GM11168 (cell line): ENCODE measurements at regions not wholly inside any gene's neighbourhood (a gene's known extent, or its start where the extent isn't known, plus 50 kb on each side); places are given as distances from the start of the nearest gene placed in this dataset.

Experiments used
- in situ Hi-C: fragments of 300-500 bp; cut with MboI; formaldehyde crosslinking; loops from one replicate; pipeline ENCODE4 v1.12.0; 2022; ENCODE audit warnings: low sequenced_read_pairs; ENCODE audit not compliant: unreplicated experiment

DNA sequence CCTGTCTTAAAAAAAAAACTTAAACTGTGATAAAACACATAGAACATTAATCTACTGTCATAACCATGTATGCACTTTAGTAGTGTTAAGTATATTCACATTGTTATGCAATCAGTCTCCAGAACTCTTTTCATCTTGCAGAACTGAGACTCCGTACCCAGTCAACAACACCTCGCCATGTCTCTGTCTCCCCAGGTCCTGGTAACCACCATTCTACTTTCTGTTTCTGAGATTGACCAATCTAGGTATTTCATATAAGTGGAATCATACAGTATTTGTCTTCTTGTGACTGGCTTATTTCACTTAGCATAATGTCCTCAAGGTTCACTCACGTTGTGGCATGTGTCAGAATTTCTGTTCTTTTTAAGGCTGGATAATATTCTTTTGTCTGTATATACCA lies 290.8 kb upstream of the CXCR4 start:
- in situ Hi-C loops: no loop called here

- in situ Hi-C loops: no loop called here
Observed at GRCh38 chr2:136407952-136408318, 290.0 kb upstream of the CXCR4 start.

DNA sequence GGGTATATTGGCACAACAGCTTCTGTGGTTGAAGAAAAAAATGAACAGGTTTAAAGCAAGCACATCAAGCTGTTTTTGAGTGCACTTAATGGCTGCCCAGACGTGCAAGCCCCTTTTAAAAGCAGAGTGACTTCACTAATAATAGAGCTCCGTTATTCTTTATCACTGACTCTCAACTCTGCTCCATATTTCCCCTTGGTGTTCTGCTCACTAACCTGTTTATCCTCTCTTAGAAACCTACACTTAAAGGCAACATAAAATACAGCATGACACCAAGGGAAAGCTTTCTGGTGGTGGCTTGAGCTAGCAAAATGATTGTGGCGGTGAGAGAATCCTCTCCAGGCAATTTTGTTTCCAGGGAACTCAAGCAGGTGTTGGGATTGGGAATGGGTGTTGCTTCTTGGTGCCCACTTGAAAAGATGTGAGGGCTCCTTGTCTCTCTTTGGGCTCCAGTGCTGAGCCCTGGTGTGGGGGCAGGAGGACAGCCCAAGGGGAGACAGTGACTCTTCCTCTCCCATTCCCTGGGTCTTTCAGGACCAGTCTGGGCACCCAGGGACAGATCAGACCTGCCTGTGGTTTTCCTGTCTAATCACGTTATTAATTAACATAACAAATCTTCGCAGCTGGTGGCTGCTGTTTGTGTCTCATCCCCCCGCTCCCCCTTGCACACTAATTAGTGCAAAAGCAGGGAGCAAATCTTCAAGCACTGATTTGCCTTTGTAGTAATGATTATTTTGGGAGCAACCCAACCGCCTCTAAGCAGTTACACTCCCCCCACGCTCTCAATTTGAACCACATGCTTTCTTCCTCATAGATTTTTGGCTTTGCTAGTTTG lies 289.4 kb upstream of the CXCR4 start:
- in situ Hi-C loops: no loop called here

DNA sequence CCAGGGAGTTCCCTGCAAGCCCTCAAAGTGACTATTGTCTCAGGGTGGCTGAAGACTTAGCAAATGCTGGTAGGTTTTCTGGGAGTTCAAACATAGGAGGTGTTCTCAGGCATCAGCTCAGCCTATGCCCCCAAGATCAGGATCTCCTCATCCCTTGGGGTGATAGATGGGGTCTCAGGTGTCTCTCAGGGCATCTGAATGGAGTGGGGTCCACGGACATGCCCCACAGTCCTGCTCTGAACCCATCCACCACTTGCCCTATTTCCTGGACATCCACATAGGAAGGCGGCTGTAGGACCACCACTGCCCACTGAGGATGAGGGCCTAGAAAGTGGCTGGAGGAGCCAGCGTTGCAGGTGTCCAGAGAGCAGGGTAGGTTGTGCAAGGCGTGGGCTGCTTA lies 287.0 kb upstream of the CXCR4 start:
- in situ Hi-C loops: no loop called here

- in situ Hi-C loops: no loop called here
Observed at GRCh38 chr2:136404176-136404575, 286.2 kb upstream of the CXCR4 start.

DNA sequence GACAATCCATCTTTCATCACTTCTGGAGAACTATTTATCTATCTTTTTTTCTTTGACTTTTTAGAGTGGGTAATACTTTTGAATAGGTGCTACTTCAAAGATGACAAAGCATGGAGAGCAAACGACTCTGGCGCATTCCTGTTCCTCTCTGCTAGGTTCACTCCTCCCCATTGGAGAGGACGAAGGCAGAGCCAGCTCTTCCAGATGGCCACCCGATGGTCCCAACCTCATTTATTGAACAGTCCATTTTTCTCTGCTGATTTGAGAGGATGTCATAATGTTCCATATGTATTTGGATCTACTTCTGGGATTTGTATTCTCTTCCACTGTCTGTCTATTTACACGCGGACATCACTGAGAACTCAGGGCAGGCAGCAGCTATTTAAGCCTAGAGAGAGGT lies 284.3 kb upstream of the CXCR4 start:
- in situ Hi-C loops: no loop called here

DNA sequence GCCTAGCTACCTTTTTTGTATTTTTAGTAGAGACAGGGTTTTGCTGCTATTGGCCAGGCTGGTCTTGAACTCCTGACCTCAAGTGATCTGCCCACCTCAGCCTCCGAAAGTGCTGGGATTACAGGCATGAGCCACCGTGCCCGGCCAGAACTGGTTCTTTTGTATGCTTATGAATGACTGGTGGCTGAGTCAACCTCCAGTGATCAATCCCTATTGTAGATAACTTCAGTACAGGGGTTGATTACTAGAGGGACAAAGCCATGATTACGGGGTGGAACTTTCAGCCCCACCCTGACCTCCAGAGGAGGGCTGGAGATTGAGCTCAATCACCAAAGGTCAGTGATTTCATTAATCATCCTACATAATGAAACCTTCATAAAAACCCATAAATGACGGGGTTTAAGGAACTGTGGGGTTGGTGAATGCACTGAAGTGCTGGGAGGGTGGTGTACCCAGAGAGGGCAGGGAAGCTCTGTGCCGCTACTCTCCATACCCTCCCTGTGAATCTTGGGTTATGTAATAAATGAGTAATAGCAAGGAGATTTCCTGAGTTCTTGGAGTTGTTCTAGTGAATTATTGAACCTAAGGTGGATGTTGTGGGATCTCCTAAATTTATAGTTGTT lies 281.8 kb upstream of the CXCR4 start:
- in situ Hi-C loops: no loop called here

GRCh38 chr2:136395582-136395981 lies 277.6 kb upstream of the CXCR4 start:
- in situ Hi-C loops: no loop called here

DNA sequence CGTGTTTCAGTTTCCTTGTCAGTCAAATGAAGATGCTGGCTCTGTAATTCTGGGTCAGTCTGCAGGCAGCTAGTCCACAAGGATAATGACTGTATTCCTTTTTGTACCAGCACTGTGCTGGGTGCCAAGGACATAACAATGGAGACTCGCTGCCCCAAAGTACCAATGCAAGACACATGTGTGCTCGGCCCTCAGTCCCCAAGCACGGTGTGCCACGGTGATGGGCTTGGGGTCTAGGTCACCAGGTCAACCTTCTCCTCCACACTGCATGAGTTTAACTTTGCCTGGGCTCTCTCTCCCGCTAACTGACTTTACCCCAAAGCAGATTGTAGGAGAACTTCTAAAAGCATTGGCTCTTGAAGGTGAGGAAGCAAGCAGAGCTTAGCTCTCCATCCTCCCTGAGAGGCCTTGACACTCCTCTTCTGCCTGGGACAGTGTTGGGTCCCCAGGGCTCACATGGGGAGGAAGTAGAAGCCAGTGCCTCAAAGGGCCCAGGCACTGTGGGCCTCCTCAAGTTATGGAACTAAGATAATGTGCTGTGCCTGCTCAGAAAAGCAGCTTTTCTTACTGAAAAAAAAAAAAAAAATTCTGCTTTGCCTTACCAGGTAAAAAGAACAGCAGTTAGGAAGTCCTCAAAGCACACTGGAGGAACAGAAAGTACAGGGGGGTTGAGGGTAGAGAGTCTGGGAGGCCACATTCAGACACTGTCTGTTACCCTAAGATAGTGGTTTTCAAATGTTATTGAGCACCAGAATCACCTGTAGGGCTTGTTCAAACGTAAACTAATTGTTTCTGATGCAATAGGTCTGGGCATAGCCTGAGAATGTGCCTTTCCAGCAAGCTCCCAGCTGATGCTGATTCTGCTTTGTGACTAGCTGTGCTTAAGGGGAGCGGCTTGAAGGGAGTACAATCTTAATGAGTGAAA lies 276.4 kb upstream of the CXCR4 start:
- in situ Hi-C loops: no loop called here

DNA sequence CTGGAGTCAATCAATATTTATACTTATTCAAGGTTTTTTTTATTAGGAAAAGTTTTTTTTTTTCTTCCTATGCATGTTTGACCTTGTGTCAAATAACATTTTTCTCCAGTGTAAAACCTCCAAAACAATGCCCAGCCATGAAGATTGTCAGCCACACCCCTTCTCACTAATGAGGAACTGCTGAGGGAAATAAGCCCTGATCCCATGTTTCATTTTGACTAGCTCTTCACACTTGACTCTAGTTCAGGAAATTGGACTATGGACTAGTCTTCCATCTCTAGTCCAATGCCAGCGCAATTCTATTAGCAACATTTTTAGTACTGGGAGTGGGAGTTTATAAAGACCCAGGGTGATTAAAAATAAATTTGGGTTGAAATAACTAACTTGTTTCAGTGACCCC lies 275.6 kb upstream of the CXCR4 start:
- in situ Hi-C loops: no loop called here

DNA sequence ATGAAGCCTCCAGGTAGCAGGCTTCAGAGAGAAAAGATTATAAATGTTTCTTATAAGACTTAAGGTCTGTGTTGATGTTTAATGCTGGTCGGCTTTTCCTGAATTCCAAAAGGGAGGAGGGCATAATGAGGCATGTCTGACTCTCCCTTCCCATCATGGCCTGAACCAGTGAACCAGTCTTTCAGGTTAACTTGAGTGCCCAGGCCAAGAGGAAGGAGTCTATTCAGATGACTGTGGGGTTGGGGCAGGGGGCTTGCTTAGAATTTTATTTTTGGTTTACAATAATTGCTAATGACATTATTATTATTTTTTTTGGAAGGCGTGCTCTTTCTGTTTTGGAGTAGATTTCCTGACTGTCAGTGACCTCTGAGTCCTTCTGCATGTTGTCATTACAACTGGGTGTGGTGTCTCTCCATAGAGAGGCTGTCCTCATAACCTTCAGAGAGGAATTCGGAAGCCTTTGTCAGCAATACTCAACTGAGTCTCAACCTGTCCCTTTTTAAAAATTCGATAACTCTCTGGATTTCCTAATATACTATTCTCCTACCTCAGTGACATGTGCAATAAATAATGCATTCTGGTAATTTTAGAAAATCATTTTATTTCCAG lies 275.1 kb upstream of the CXCR4 start:
- in situ Hi-C loops: no loop called here

- in situ Hi-C loops: loop anchor here (10.0 kb wide), 1 partner anchor 265 kb away; no protein-coding TSS in a partner anchor
Observed at GRCh38 chr2:136389809-136390208, 271.9 kb upstream of the CXCR4 start.

DNA sequence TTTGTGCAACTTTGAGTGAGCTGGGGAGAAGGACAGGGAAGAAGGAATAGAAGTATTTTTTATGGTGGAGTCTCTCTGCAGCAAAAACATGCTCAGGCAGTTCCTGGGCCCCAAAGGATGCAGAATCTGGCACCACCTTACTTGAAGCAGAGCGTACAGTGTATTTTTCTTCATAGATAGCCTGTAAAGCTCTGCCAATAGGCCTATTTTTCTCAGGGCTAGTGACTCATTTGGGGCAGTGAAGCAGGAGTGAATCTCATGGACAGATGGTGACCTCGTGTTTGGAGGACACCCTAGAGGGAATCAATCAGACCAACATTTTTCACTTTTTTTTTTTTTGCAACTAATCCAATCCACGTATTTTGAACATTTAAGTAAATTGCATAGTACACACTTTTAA lies 268.1 kb upstream of the CXCR4 start:
- in situ Hi-C loops: loop anchor here (10.0 kb wide), 1 partner anchor 261 kb away; no protein-coding TSS in a partner anchor

DNA sequence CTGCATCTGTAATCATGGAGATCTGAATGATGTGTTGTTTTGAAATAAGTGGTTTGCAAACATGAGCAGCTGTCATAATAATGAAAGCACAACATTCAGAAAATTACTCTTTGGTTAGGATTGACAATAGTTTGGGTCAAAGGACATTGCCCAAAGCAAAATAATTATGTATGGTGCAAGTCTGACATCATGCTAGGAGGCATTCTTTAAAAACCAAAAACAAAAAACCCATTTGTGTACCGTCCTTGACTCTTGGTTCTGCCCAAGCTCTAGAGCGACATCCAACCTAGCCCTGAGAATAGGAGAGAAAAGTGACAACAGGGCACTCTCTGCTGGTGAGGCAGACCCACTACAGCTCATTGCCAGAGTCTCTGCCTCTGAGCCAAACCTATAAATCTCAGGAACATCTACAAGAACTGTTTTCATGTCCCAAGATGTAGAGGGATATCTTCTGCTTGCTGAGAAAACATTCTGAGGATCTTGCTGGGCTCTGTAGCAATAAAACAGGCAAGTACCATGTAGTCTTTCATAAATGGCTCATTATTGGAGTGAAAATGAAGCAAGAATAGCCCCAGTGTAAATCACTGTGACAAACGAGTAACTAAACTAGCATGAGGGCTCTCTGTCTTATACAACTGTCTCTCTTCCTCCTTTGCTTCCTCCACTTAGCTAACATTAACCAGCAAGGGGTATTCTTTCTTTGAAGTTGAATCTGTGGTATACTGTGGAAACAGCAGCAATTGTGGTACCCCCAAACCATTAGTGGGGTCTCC lies 266.8 kb upstream of the CXCR4 start:
- in situ Hi-C loops: loop anchor here (5.0 to 10.0 kb wide), 2 partner anchors 260 to 467 kb away; no protein-coding TSS in a partner anchor

GRCh38 chr2:136383167-136383566 lies 265.2 kb upstream of the CXCR4 start:
- in situ Hi-C loops: loop anchor here (5.0 to 10.0 kb wide), 2 partner anchors 258 to 466 kb away; no protein-coding TSS in a partner anchor

DNA sequence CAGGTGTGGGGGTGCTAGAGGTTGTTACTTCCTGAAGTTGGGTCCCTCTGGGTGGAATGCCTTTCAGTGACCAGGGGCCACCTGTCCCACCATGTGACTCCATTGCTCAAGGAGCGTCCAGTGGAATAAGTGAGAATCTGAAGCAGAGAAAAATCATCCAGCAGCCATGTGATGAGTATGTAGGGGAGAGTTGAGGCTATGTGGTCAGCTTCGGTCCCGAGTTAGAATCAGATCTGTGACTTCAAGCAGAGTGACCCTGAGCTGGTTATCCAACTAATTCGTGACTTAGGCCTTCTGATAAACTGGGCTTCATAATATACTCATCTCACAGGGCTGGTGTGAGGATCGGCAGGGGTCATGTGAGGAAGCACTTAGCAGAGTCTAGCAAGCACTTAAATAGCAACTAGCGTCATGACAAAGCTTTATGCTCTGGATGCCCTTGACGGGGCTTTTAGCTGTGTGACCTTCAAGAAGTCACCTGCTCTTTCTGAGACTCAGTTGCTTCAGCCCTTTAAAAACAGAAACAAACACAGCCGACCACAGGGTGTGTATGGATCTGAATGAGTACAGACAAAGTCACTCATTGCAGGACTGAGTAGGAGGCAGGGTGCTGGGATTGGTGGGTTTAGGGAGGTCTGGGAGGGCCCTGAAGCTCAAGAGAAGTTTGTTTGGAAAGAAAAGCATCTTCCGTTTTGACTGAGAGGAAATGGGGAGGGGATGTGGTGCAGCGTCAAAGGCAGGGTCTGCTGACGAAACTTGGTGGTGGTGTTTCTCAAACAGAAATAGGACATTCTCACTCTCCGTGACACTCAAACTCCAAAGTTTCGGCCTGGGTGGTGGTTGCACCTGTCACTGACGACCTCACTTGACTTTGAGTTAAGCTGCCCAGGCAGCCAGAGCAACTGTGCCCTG lies 264.0 kb upstream of the CXCR4 start:
- in situ Hi-C loops: loop anchor here (5.0 to 10.0 kb wide), 2 partner anchors 257 to 465 kb away; no protein-coding TSS in a partner anchor

DNA sequence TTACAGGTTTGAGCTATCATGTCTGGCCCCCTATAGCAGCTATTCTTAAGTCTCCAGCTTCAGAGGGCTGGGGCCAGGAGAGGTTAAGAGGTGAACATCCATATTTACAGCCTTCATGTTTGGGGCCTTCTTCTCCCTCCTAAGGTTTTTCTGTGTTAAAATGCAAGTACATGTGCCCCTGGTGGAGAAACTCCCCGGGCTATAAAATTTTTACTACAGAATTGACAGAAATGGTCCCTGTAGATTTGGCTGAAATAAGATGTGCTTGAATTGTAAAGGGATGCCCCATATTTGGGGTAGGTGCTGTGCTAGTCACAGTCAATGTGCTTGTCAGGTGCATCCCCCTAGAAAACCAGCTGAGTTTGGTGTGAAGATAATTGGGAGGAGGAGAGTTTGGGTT lies 263.3 kb upstream of the CXCR4 start:
- in situ Hi-C loops: loop anchor here (5.0 to 10.0 kb wide), 2 partner anchors 256 to 464 kb away; no protein-coding TSS in a partner anchor
